PC-3 (cell line): ENCODE measurements at regions not wholly inside any gene's neighbourhood (a gene's known extent, or its start where the extent isn't known, plus 50 kb on each side); places are given as distances from the start of the nearest gene placed in this dataset.
"Not testable (repeated sequence)": the region's sequence is repeated elsewhere in the genome, so short reads cannot be mapped to it uniquely, and the experiment has no call there.

Source experiments
- ATAC-seq: fragments of 200-7000 bp; cut with Tn5 transposase; 2 replicates; pipeline ENCODE4 v1.9.1; 2020; ENCODE audit warnings: mild to moderate bottlenecking, moderate library complexity
- BruUV-seq: library from RNA; stranded (reverse); fragments of 400-500 nt; replicated peaks from 2 replicates; lab custom pipeline; 2021; lab: Mats Ljungman, UMichigan
- CTCF ChIA-PET: fragments of 300-600 bp; sonication (Branson Sonifier 250); formaldehyde crosslinking; loops from one replicate; lab custom pipeline; 2022; ENCODE audit warnings: antibody characterized with exemption; lab: Charles Lee
- POLR2A ChIA-PET: fragments of 300-600 bp; sonication (Branson Sonifier 250); formaldehyde crosslinking; loops from one replicate; lab custom pipeline; 2022; ENCODE audit warnings: antibody characterized with exemption; ENCODE audit not compliant: unreplicated experiment; lab: Charles Lee
- DNase-seq: peaks from one replicate; pipeline ENCODE4 v3.0.0-alpha.2; 2015
- H2AFZ ChIP-seq: fragments of 300-600 bp; sonication (generic); 2 replicates; pipeline ENCODE4 v1.6.0; 2016; ENCODE audit warnings: antibody characterized with exemption, low read length
- H3F3A ChIP-seq: fragments of 300-600 bp; sonication (generic); one replicate; pipeline ENCODE4 v1.6.0; 2017; ENCODE audit warnings: antibody characterized with exemption, low read length, control low read depth, mild to moderate bottlenecking; ENCODE audit not compliant: unreplicated experiment
- H3K27ac ChIP-seq: fragments of 300-600 bp; sonication (generic); 2 replicates; pipeline ENCODE4 v1.5.1; 2016; ENCODE audit warnings: mild to moderate bottlenecking, low read length
- H3K27me3 ChIP-seq: fragments of 300-600 bp; sonication (generic); 2 replicates; pipeline ENCODE4 v1.6.1; 2016; ENCODE audit warnings: low read length, mixed read lengths
- H3K36me3 ChIP-seq: fragments of 300-600 bp; sonication (generic); 2 replicates; pipeline ENCODE4 v1.6.1; 2016; ENCODE audit warnings: low read depth, mixed run types, low read length, mixed read lengths
- H3K4me1 ChIP-seq: fragments of 300-600 bp; sonication (generic); 2 replicates; pipeline ENCODE4 v1.5.1; 2016; ENCODE audit warnings: low read length; ENCODE audit not compliant: insufficient read depth
- H3K4me2 ChIP-seq: fragments of 300-600 bp; sonication (generic); 2 replicates; pipeline ENCODE4 v1.6.0; 2016; ENCODE audit warnings: low read length
- H3K4me3 ChIP-seq: fragments of 300-600 bp; sonication (generic); 2 replicates; pipeline ENCODE4 v1.5.1; 2016; ENCODE audit warnings: mild to moderate bottlenecking, low read length, mixed read lengths
- H3K79me2 ChIP-seq: fragments of 300-600 bp; sonication (generic); 2 replicates; pipeline ENCODE4 v1.6.1; 2017; ENCODE audit warnings: low read length, mixed read lengths
- H3K9ac ChIP-seq: fragments of 300-600 bp; sonication (generic); 2 replicates; pipeline ENCODE4 v1.6.0; 2016; ENCODE audit warnings: mild to moderate bottlenecking, low read length
- H3K9me2 ChIP-seq: fragments of 300-600 bp; sonication (generic); replicated peaks from 2 replicates; pipeline ENCODE4 v1.6.1; 2016; ENCODE audit warnings: mixed run types, low read length, mixed read lengths
- H3K9me3 ChIP-seq: fragments of 300-600 bp; sonication (generic); 2 replicates; pipeline ENCODE4 v1.6.1; 2016; ENCODE audit warnings: low read length, mixed read lengths
- H4K20me1 ChIP-seq: fragments of 300-600 bp; sonication (generic); 2 replicates; pipeline ENCODE4 v1.6.1; 2016; ENCODE audit warnings: low read length, mixed read lengths
- EZH2 ChIP-seq: fragments of 300-600 bp; sonication (generic); IDR thresholded peaks from one replicate; pipeline ENCODE4 v1.6.1; 2017; ENCODE audit warnings: antibody characterized with exemption, mild to moderate bottlenecking, low read length; ENCODE audit not compliant: unreplicated experiment
- EZH2phosphoT487 ChIP-seq: fragments of 300-600 bp; sonication (generic); IDR thresholded peaks from 2 replicates; pipeline ENCODE4 v1.6.1; 2018; ENCODE audit warnings: mild to moderate bottlenecking, antibody characterized with exemption, low read length, borderline replicate concordance
- intact Hi-C: fragments of 100-400 bp; cut with micrococcal nuclease; formaldehyde crosslinking; loops from 2 replicates; pipeline ENCODE4 v1.9.0; 2023
- TF ChIP-seq, protein P1 (sequence below): fragments of 300-600 bp; sonication (generic); conservative IDR thresholded peaks from 2 replicates; pipeline ENCODE4 v1.5.1; 2017; ENCODE audit warnings: antibody characterized with exemption, low read depth, mild to moderate bottlenecking, low read length

DNA sequence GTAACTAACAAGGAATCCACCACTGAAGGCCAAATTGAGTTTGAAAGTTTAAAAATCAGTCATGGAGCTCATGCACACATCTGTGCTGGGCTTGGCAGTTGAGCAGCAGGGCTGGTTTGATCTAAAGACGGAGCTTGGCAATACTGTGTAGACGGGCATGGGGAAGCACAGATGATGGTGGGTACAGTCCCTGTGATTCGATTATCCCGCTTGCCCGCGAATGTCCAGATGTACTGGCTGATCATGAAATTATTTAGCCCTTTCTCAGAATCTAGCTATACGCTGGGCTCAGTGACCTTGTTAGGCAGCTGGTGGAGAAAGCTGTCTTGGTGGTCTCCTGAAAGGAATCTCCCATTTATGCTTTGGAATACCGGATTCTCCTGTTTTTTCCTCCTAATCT, 74.8 kb upstream of the SOX11 start:
- DNase-seq (no peak), ATAC-seq (no peak)
- Histone ChIP-seq H3K27ac (no peak overlapping the region), H3K9me3 (peaks cover 4% of the 10 kb centered on the region; the same call in 1 of the 2 replicates), H3K9ac (no peak overlapping the region), H3K4me1 (no peaks in the 10 kb centered on the region), H3K4me3 (no peak overlapping the region), H3K79me2 (no peaks in the 10 kb centered on the region), H3F3A (no peaks in the 10 kb centered on the region), H3K9me2 (no peaks in the 10 kb centered on the region), H3K4me2 (no peak overlapping the region), H3K36me3 (no peaks in the 10 kb centered on the region), H4K20me1 (no peaks in the 10 kb centered on the region), H3K27me3 (no peaks in the 10 kb centered on the region), H2AFZ (no peak overlapping the region)
- POLR2A ChIA-PET, result interaction anchor here (0.6 kb wide), 1 partner anchor 854 kb away, joined by 3 read pairs; no protein-coding TSS in a partner anchor
- BruUV-seq, result no TSS peak
- TF ChIP-seq, protein P1, sequence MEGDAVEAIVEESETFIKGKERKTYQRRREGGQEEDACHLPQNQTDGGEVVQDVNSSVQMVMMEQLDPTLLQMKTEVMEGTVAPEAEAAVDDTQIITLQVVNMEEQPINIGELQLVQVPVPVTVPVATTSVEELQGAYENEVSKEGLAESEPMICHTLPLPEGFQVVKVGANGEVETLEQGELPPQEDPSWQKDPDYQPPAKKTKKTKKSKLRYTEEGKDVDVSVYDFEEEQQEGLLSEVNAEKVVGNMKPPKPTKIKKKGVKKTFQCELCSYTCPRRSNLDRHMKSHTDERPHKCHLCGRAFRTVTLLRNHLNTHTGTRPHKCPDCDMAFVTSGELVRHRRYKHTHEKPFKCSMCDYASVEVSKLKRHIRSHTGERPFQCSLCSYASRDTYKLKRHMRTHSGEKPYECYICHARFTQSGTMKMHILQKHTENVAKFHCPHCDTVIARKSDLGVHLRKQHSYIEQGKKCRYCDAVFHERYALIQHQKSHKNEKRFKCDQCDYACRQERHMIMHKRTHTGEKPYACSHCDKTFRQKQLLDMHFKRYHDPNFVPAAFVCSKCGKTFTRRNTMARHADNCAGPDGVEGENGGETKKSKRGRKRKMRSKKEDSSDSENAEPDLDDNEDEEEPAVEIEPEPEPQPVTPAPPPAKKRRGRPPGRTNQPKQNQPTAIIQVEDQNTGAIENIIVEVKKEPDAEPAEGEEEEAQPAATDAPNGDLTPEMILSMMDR, result no peak
- no peak for TF ChIP-seq EZH2
- no peak for TF ChIP-seq EZH2phosphoT487
- intact Hi-C loops, result no loop called here
- CTCF ChIA-PET, result no interaction called here

DNA sequence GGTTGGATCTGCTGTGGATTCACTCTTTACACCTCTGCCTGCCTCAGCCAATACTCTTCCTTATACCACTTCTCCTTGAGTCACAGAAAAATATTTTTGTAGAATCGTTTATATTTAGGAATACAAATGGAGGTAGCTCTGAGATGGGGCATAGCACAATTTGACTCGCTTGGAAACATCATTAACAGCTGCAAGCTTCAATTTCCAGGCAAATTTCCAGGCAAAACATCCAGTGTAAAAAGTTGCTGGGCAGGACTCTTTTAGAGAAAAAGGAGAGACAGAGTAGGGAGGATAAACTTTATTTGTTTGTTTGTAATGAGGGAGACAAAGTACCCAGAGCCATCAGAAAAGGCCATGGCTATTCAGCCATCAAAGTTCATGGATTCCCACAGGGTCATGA, 74.4 kb upstream of the SOX11 start:
- TF ChIP-seq EZH2 (no peak), EZH2phosphoT487 (no peak)
- TF ChIP-seq, protein P1, result no peak
- H3K9me3 ChIP-seq, result peaks cover 4% of the 10 kb centered on the region; the same call in 1 of the 2 replicates
- no peak overlapping the region for H2AFZ ChIP-seq
- BruUV-seq, result no TSS peak
- no peaks in the 10 kb centered on the region for H3K36me3 ChIP-seq
- H3K4me3 ChIP-seq, result no peak overlapping the region
- no peaks in the 10 kb centered on the region for H3K4me1 ChIP-seq
- intact Hi-C loops, result no loop called here
- H3K9ac ChIP-seq, result no peak overlapping the region
- no peaks in the 10 kb centered on the region for H3K27me3 ChIP-seq
- ChIA-PET CTCF (no interaction called here), POLR2A (interaction anchor here (0.6 kb wide), 1 partner anchor 855 kb away, joined by 3 read pairs; no protein-coding TSS in a partner anchor)
- H3K79me2 ChIP-seq, result no peaks in the 10 kb centered on the region
- DNase-seq, result no peak
- H3K27ac ChIP-seq, result no peak overlapping the region
- ATAC-seq, result no peak
- H4K20me1 ChIP-seq, result no peaks in the 10 kb centered on the region
- H3F3A ChIP-seq, result no peaks in the 10 kb centered on the region
- no peak overlapping the region for H3K4me2 ChIP-seq
- H3K9me2 ChIP-seq, result no peaks in the 10 kb centered on the region

- ChIA-PET CTCF (no interaction called here), POLR2A (no interaction called here)
- no peaks in the 10 kb centered on the region for H3K79me2 ChIP-seq
- H3K4me1 ChIP-seq, result no peaks in the 10 kb centered on the region
- H2AFZ ChIP-seq, result no peak overlapping the region
- no TSS peak for BruUV-seq
- intact Hi-C loops, result no loop called here
- no peak overlapping the region for H3K9ac ChIP-seq
- no peak overlapping the region for H3K4me2 ChIP-seq
- TF ChIP-seq EZH2, result no peak
- TF ChIP-seq EZH2phosphoT487, result no peak
- TF ChIP-seq, protein P1, result no peak
- H3F3A ChIP-seq, result no peaks in the 10 kb centered on the region
- H3K9me3 ChIP-seq, result peaks cover 4% of the 10 kb centered on the region; the same call in 1 of the 2 replicates
- no peaks in the 10 kb centered on the region for H3K36me3 ChIP-seq
- no peak for ATAC-seq
- H4K20me1 ChIP-seq, result no peaks in the 10 kb centered on the region
- no peak overlapping the region for H3K27ac ChIP-seq
- DNase-seq, result no peak
- H3K4me3 ChIP-seq, result no peak overlapping the region
- no peaks in the 10 kb centered on the region for H3K27me3 ChIP-seq
- no peaks in the 10 kb centered on the region for H3K9me2 ChIP-seq
These were observed 73.9 kb upstream of the SOX11 start for GRCh38 chr2:5618271-5618670.

- H3K79me2 ChIP-seq, H3K9me2 ChIP-seq, H3K36me3 ChIP-seq, H2AFZ ChIP-seq, POLR2A ChIA-PET, ATAC-seq, H3K9me3 ChIP-seq, DNase-seq, H3K4me3 ChIP-seq, H3K4me2 ChIP-seq, CTCF ChIA-PET, H4K20me1 ChIP-seq, H3K27me3 ChIP-seq, H3K27ac ChIP-seq, BruUV-seq, H3K9ac ChIP-seq, intact Hi-C loops, H3F3A ChIP-seq, H3K4me1 ChIP-seq: not testable (repeated sequence)
These were observed 66.6 kb upstream of the SOX11 start for GRCh38 chr2:5625556-5626065.
